ENCODE measurements at regions not wholly inside any gene's neighbourhood (a gene's known extent, or its start where the extent isn't known, plus 50 kb on each side); places are given as distances from the start of the nearest gene placed in this dataset.

GRCh38 chr13:23505007-23505406 lies 65.2 kb upstream of the TNFRSF19 start:
- peak overlapping the region; percentile 23 for H3K27ac ChIP-seq
- H3K4me3 ChIP-seq = no peak overlapping the region
- no peak for TF ChIP-seq POLR2AphosphoS5 (IDR thresholded peaks at IDR 0.05; ENCODE audit: insufficient read depth in 1 of 2, low read depth in 1 of 2)
- no peak for TF ChIP-seq POLR2A (IDR thresholded peaks at IDR 0.05)
- TF ChIP-seq, protein P1, sequence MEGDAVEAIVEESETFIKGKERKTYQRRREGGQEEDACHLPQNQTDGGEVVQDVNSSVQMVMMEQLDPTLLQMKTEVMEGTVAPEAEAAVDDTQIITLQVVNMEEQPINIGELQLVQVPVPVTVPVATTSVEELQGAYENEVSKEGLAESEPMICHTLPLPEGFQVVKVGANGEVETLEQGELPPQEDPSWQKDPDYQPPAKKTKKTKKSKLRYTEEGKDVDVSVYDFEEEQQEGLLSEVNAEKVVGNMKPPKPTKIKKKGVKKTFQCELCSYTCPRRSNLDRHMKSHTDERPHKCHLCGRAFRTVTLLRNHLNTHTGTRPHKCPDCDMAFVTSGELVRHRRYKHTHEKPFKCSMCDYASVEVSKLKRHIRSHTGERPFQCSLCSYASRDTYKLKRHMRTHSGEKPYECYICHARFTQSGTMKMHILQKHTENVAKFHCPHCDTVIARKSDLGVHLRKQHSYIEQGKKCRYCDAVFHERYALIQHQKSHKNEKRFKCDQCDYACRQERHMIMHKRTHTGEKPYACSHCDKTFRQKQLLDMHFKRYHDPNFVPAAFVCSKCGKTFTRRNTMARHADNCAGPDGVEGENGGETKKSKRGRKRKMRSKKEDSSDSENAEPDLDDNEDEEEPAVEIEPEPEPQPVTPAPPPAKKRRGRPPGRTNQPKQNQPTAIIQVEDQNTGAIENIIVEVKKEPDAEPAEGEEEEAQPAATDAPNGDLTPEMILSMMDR (IDR thresholded peaks at IDR 0.05) = no peak
- H3K36me3 ChIP-seq = no peaks in the 10 kb centered on the region
- H3K27me3 ChIP-seq = no peaks in the 10 kb centered on the region
- no peak for DNase-seq (ENCODE audit: extremely low spot score in 2 of 2)
- H3K4me1 ChIP-seq = peaks cover 29% of the 10 kb centered on the region
- intact Hi-C loops (cut with DNase I) = no loop called here
- H3K9me3 ChIP-seq = no peaks in the 10 kb centered on the region

DNA sequence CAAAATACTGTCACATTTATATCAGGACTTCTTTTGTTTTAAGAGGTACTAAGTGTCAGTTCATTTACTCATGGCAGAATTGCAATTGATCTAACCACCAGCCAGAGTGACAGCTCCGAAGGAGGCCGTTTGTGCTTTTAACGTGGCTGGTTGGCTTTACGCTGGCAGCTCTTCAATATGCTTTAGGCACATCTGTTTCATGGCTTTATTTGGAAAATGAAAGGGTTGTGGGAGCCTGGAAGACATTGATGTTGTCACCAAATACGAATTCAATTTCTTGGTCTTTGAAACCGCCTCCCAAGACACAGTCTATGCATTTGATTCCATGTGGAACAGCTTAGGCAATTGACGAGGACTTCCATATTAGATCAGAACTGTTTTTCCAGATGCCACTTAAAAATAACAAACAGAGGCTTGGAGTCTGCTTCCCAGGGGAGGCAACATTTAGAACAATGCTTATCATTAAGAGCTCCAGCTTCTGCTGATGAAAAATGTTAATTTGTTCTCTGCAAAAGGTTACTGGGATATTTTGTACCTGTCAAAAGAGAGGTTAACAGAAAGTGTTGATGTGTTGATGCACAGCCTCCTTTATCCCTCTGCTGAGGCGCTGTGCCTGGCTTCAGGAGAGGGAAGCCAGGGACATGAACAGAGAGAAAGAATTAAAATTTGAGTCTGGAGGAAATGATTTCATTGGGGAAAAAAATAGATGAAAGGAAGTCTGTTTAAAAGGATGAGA lies 64.0 kb upstream of the TNFRSF19 start:
- DNase-seq (ENCODE audit: extremely low spot score in 2 of 2) = no peak
- Histone ChIP-seq H3K27me3 (no peaks in the 10 kb centered on the region), H3K27ac (no peak overlapping the region), H3K9me3 (no peaks in the 10 kb centered on the region), H3K4me3 (no peak overlapping the region), H3K4me1 (peaks cover 35% of the 10 kb centered on the region), H3K36me3 (no peaks in the 10 kb centered on the region)
- TF ChIP-seq POLR2A (IDR thresholded peaks at IDR 0.05) (no peak), POLR2AphosphoS5 (IDR thresholded peaks at IDR 0.05; ENCODE audit: insufficient read depth in 1 of 2, low read depth in 1 of 2) (no peak)
- TF ChIP-seq, protein P1 (IDR thresholded peaks at IDR 0.05) = no peak
- intact Hi-C loops (cut with DNase I) = no loop called here

DNA sequence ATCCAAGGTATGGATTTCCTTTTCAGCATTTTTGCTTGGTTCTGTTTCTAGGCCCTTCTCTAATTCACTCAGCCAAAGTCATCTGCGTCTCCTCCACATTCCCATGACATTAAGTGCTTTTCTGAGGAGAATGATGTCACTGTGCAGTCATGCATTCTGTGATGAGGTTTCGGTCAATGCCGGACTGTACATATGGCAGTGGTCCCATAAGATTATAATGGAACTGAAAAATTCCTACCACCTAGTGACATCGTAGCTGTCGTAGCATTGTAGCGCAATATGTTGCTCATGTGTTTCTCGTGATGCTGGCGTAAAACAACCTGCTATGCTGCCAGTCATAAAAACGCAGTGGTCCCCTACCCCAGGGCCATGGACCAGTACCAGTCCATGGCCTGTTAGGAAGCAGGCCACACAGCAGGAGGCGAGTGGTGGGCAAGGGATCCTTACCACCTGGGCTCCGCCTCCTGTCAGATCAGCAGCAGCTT lies 63.4 kb upstream of the TNFRSF19 start:
- Histone ChIP-seq H3K4me1 (peaks cover 35% of the 10 kb centered on the region), H3K27ac (no peak overlapping the region), H3K27me3 (no peaks in the 10 kb centered on the region), H3K4me3 (no peak overlapping the region), H3K9me3 (no peaks in the 10 kb centered on the region), H3K36me3 (no peaks in the 10 kb centered on the region)
- no peak for TF ChIP-seq POLR2A (IDR thresholded peaks at IDR 0.05)
- TF ChIP-seq POLR2AphosphoS5 (IDR thresholded peaks at IDR 0.05; ENCODE audit: insufficient read depth in 1 of 2, low read depth in 1 of 2) = no peak
- TF ChIP-seq, protein P1 (IDR thresholded peaks at IDR 0.05) = no peak
- intact Hi-C loops (cut with DNase I) = no loop called here
- no peak for DNase-seq (ENCODE audit: extremely low spot score in 2 of 2)

DNA sequence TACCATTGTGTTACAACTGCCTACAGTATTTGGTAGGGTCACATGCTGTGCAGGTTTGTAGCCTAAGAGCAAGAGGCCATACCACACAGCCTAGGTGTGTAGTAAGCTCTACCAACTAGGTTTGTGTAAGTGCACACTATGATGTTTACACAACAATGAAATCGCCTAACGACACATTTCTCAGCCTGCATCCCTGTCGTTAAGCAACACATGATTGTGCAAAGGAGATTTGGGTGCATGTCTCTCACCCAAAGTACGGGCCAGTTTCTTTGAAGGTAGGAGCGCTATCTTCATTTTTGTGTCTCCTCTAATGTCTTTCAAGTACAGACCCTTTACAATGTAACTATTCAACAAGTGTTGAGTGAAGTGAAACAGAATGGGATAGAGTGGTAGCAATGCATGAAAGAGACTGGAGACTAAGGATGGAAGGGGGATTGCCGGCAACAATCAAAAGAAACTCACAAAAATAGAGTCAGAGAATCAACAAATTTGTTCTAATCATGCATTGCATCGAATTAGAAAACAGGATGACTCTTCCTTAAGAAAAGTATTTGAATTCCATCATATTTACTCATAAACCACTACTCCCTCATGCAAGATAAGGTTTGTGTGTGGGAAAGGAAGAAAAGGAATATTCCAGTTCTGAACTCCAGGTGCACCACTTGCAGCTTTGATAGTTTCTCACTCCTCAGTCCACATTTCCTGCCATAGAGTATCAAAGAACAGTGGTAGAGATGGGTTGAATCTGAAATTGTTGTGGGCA lies 60.2 kb upstream of the TNFRSF19 start:
- Histone ChIP-seq H3K27me3 (no peaks in the 10 kb centered on the region), H3K4me1 (peaks cover 30% of the 10 kb centered on the region), H3K27ac (no peak overlapping the region), H3K4me3 (no peak overlapping the region), H3K9me3 (no peaks in the 10 kb centered on the region), H3K36me3 (no peaks in the 10 kb centered on the region)
- intact Hi-C loops (cut with DNase I) = no loop called here
- DNase-seq (ENCODE audit: extremely low spot score in 2 of 2) = no peak
- no peak for TF ChIP-seq POLR2AphosphoS5 (IDR thresholded peaks at IDR 0.05; ENCODE audit: insufficient read depth in 1 of 2, low read depth in 1 of 2)

DNA sequence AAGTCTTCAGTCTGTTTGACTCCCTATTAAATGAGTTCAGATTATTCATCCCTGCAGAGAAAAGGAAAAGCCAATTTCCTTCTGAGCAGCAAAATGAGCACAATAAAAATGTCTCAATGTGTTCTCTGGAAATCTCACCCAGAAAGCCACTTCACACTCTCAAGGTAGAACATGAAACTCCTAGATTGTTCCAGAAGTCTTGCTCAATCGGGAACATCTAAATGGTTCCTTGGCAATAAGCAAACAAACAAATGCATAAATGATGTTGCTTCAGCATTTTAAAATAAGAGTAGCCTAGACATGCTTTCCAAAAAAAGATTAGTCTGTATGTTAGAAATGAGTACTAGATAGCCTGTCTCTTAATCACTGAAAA lies 59.7 kb upstream of the TNFRSF19 start:
- peaks cover 26% of the 10 kb centered on the region for H3K4me1 ChIP-seq
- no peak overlapping the region for H3K27ac ChIP-seq
- no peaks in the 10 kb centered on the region for H3K27me3 ChIP-seq
- no peaks in the 10 kb centered on the region for H3K9me3 ChIP-seq
- intact Hi-C loops (cut with DNase I) = no loop called here
- no peak for TF ChIP-seq POLR2A (IDR thresholded peaks at IDR 0.05)
- TF ChIP-seq POLR2AphosphoS5 (IDR thresholded peaks at IDR 0.05; ENCODE audit: insufficient read depth in 1 of 2, low read depth in 1 of 2) = no peak
- TF ChIP-seq, protein P1 (IDR thresholded peaks at IDR 0.05) = no peak
- H3K36me3 ChIP-seq = no peaks in the 10 kb centered on the region
- DNase-seq (ENCODE audit: extremely low spot score in 2 of 2) = no peak
- H3K4me3 ChIP-seq = no peak overlapping the region

Data from vagina (tissue), 2 donors.